ENCODE measurements at regions not wholly inside any gene's neighbourhood (a gene's known extent, or its start where the extent isn't known, plus 50 kb on each side); places are given as distances from the start of the nearest gene placed in this dataset.
A peak's percentile ranks its signal among the peaks of the same experiment; 100 is the strongest.

- DNase-seq = no peak
Observed at GRCh38 chr22:27329131-27329850, 472.3 kb downstream of the MN1 start.

GRCh38 chr22:27329966-27330645, 471.4 kb downstream of the MN1 start:
- no peak for DNase-seq

GRCh38 chr22:27331526-27332281, 469.9 kb downstream of the MN1 start:
- no peak for DNase-seq

GRCh38 chr22:27335102-27335660, 466.4 kb downstream of the MN1 start:
- no peak for DNase-seq

- no peak for DNase-seq
Observed at GRCh38 chr22:27336151-27337090, 465.1 kb downstream of the MN1 start.

GRCh38 chr22:27337676-27338075, 463.9 kb downstream of the MN1 start:
- no peak for DNase-seq

- no peak for DNase-seq
Observed at GRCh38 chr22:27340047-27340446, 461.5 kb downstream of the MN1 start.

GRCh38 chr22:27344546-27344945, 457.0 kb downstream of the MN1 start:
- no peak for DNase-seq

GRCh38 chr22:27345691-27346090, 455.9 kb downstream of the MN1 start:
- no peak for DNase-seq

- DNase-seq = no peak
Observed at GRCh38 chr22:27347951-27348350, 453.6 kb downstream of the MN1 start.

GRCh38 chr22:27348634-27349033, 452.9 kb downstream of the MN1 start:
- no peak for DNase-seq

GRCh38 chr22:27349456-27349855, 452.1 kb downstream of the MN1 start:
- no peak for DNase-seq

- DNase-seq = no peak
Observed at GRCh38 chr22:27350306-27350705, 451.2 kb downstream of the MN1 start.

- no peak for DNase-seq
Observed at GRCh38 chr22:27352426-27352825, 449.1 kb downstream of the MN1 start.

- DNase-seq = peak; percentile 43
Observed at GRCh38 chr22:27358096-27358870, 443.3 kb downstream of the MN1 start.

- no peak for DNase-seq
Observed at GRCh38 chr22:27370269-27370668, 431.3 kb downstream of the MN1 start.

- no peak for DNase-seq
Observed at GRCh38 chr22:27370987-27371386, 430.6 kb downstream of the MN1 start.

GRCh38 chr22:27372364-27372763, 429.2 kb downstream of the MN1 start:
- no peak for DNase-seq

GRCh38 chr22:27372969-27373670, 428.4 kb downstream of the MN1 start:
- no peak for DNase-seq

GRCh38 chr22:27377501-27378295, 423.9 kb downstream of the MN1 start:
- DNase-seq = peak; percentile 26

Data from NCI-H2081 treated with DMSO at 0.1 percent for 48 hours (cell line).